ENCODE measurements at regions not wholly inside any gene's neighbourhood (a gene's known extent, or its start where the extent isn't known, plus 50 kb on each side); places are given as distances from the start of the nearest gene placed in this dataset.

DNA sequence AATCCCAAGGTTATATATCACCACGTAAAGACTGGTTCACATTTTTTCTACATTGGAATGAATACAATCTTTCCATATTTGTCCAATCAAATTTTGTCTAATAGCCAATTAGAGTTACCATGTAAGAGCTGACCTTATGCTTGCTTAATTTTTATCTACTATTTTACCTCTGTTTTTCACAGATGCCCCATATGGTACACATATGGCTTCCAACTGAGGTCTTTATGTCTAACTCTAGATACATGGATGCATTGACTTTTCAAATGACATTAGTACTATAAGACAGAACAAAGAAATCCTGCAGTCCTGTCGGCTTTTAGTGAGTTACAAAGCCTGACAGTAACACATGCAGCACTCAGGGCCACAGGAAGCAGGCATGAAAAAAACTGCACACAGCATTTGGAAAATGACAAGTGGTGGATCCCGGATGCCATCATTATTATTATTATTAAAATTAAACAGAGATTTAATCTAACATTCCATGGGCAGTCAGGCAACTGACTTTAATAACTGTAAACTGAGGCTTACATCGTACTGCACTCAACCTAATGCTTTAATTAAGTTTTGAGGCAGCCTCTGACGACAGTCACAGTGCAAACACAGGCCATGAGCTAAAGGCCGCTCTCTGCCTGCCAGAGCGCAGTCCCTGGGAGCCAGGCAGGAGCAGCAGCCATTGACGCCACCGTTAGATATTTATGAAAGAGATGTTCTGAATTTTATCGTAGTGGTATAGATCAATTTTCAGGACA is 113.9 kb upstream of the TMCO5A start:
- TF ChIP-seq CTCF (IDR thresholded peaks at IDR 0.05) (no peak), POLR2A (IDR thresholded peaks at IDR 0.05) (no peak), POLR2AphosphoS5 (IDR thresholded peaks at IDR 0.05) (no peak)
